Sigmoid colon (tissue), 3 donors: ENCODE measurements at regions not wholly inside any gene's neighbourhood (a gene's known extent, or its start where the extent isn't known, plus 50 kb on each side); places are given as distances from the start of the nearest gene placed in this dataset.

ENCODE experiments used
- POLR2A ChIP-seq, 2 donors: fragments of 450-650 bp; IDR thresholded peaks; one replicate each; pipeline ENCODE4 v1.6.1; 2016; ENCODE audit warnings: antibody characterized with exemption in 2 of 2, mild to moderate bottlenecking in 2 of 2, moderate library complexity in 2 of 2
- TF ChIP-seq, protein P1 (sequence below), 4 experiments: fragments of 450-650 bp in 3 of 4; fragments of 200-600 bp in 1 of 4; IDR thresholded peaks; one replicate each; pipeline ENCODE4 v1.5.1; 2016 to 2019; ENCODE audit warnings: antibody characterized with exemption in 4 of 4, mild to moderate bottlenecking in 3 of 4, moderate library complexity in 2 of 4

DNA sequence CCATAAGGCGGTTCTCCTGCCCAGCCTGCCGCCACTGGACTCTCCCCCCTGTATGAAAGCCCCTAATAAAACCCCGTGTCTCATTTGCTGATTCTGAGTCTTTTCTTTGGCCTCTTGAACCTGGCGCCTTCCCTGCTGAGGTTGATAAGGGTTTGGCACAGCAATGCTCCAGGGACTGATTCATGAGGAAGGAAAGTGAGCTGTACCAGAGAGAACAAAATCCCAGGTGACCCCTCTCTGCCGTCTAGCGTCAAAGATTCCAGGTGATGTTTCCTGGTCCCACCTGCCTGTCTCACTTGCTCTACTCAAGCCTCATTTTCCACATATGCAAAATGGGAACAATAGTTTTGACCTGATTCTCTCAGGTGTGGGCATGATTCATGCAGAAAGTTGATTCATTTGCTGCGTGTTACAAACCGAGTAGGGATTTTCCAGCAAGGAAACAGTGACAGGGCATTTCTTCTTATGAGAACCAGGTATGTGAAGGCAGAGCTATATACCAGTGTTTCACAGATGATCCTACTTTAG lies 730.6 kb upstream of the IGFBP3 start:
- TF ChIP-seq, protein P1, sequence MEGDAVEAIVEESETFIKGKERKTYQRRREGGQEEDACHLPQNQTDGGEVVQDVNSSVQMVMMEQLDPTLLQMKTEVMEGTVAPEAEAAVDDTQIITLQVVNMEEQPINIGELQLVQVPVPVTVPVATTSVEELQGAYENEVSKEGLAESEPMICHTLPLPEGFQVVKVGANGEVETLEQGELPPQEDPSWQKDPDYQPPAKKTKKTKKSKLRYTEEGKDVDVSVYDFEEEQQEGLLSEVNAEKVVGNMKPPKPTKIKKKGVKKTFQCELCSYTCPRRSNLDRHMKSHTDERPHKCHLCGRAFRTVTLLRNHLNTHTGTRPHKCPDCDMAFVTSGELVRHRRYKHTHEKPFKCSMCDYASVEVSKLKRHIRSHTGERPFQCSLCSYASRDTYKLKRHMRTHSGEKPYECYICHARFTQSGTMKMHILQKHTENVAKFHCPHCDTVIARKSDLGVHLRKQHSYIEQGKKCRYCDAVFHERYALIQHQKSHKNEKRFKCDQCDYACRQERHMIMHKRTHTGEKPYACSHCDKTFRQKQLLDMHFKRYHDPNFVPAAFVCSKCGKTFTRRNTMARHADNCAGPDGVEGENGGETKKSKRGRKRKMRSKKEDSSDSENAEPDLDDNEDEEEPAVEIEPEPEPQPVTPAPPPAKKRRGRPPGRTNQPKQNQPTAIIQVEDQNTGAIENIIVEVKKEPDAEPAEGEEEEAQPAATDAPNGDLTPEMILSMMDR (IDR thresholded peaks at IDR 0.05) = no peak
- no peak for TF ChIP-seq POLR2A (IDR thresholded peaks at IDR 0.05)
